Glutamatergic neuron (in vitro differentiated cells): ENCODE measurements at regions not wholly inside any gene's neighbourhood (a gene's known extent, or its start where the extent isn't known, plus 50 kb on each side); places are given as distances from the start of the nearest gene placed in this dataset.

ENCODE experiments used
- DNase-seq: peaks from one replicate; pipeline ENCODE4 v3.0.0; 2022
- H3K27ac Mint-ChIP-seq: one replicate; pipeline ENCODE4 v1.8.0; 2020; ENCODE audit warnings: mild to moderate bottlenecking, mixed read lengths, inconsistent platforms; ENCODE audit not compliant: unreplicated experiment
- H3K27me3 Mint-ChIP-seq: one replicate; pipeline ENCODE4 v1.8.0; 2020; ENCODE audit warnings: mild to moderate bottlenecking, moderate library complexity, mixed read lengths, inconsistent platforms; ENCODE audit not compliant: unreplicated experiment
- H3K36me3 Mint-ChIP-seq: one replicate; pipeline ENCODE4 v1.8.0; 2020; ENCODE audit warnings: mild to moderate bottlenecking, mixed read lengths, inconsistent platforms; ENCODE audit not compliant: unreplicated experiment
- H3K4me1 Mint-ChIP-seq: one replicate; pipeline ENCODE4 v1.8.0; 2020; ENCODE audit warnings: mild to moderate bottlenecking, low read depth, mixed read lengths, inconsistent platforms; ENCODE audit not compliant: unreplicated experiment
- H3K4me3 Mint-ChIP-seq: one replicate; pipeline ENCODE4 v1.8.0; 2020; ENCODE audit warnings: mild to moderate bottlenecking, mixed read lengths, inconsistent platforms; ENCODE audit not compliant: unreplicated experiment
- H3K9me3 Mint-ChIP-seq: one replicate; pipeline ENCODE4 v1.8.0; 2020; ENCODE audit warnings: mild to moderate bottlenecking, moderate library complexity, mixed read lengths, inconsistent platforms; ENCODE audit not compliant: unreplicated experiment
- CTCF ChIP-seq: fragments of 200-600 bp; sonication (generic); IDR thresholded peaks from one replicate; pipeline ENCODE4 v1.5.0; 2021; ENCODE audit not compliant: partially characterized antibody, unreplicated experiment

- Mint-ChIP-seq H3K4me3 (no peak overlapping the region), H3K4me1 (no peaks in the 10 kb centered on the region), H3K27ac (no peak overlapping the region), H3K9me3 (no peaks in the 10 kb centered on the region), H3K36me3 (no peaks in the 10 kb centered on the region), H3K27me3 (peaks cover 2% of the 10 kb centered on the region)
- no peak for TF ChIP-seq CTCF
- no peak for DNase-seq
Observed at GRCh38 chr9:99718631-99719030, 103.1 kb upstream of the NR4A3 start.

GRCh38 chr9:99720455-99721050 lies 101.1 kb upstream of the NR4A3 start:
- no peak for TF ChIP-seq CTCF
- H3K4me1 Mint-ChIP-seq: no peaks in the 10 kb centered on the region
- no peaks in the 10 kb centered on the region for H3K36me3 Mint-ChIP-seq
- peaks cover 2% of the 10 kb centered on the region for H3K27me3 Mint-ChIP-seq
- H3K4me3 Mint-ChIP-seq: no peak overlapping the region
- no peak overlapping the region for H3K27ac Mint-ChIP-seq
- no peak for DNase-seq
- no peaks in the 10 kb centered on the region for H3K9me3 Mint-ChIP-seq

- no peak for TF ChIP-seq CTCF
- Mint-ChIP-seq H3K9me3 (no peaks in the 10 kb centered on the region), H3K27ac (no peak overlapping the region), H3K27me3 (peaks cover 2% of the 10 kb centered on the region), H3K4me3 (no peak overlapping the region), H3K36me3 (no peaks in the 10 kb centered on the region), H3K4me1 (peaks cover 5% of the 10 kb centered on the region)
- DNase-seq: no peak
Observed at GRCh38 chr9:99721898-99722297, 99.8 kb upstream of the NR4A3 start.

- Mint-ChIP-seq H3K9me3 (no peaks in the 10 kb centered on the region), H3K27me3 (peaks cover 1% of the 10 kb centered on the region), H3K4me3 (no peak overlapping the region), H3K36me3 (no peaks in the 10 kb centered on the region), H3K27ac (no peak overlapping the region), H3K4me1 (peaks cover 8% of the 10 kb centered on the region)
- no peak for DNase-seq
- no peak for TF ChIP-seq CTCF
Observed at GRCh38 chr9:99722877-99723276, 98.8 kb upstream of the NR4A3 start.

- H3K9me3 Mint-ChIP-seq: no peaks in the 10 kb centered on the region
- DNase-seq: no peak
- peaks cover 8% of the 10 kb centered on the region for H3K4me1 Mint-ChIP-seq
- H3K27me3 Mint-ChIP-seq: no peaks in the 10 kb centered on the region
- H3K27ac Mint-ChIP-seq: no peak overlapping the region
- no peak overlapping the region for H3K4me3 Mint-ChIP-seq
- H3K36me3 Mint-ChIP-seq: no peaks in the 10 kb centered on the region
- TF ChIP-seq CTCF: no peak
Observed at GRCh38 chr9:99724640-99725039, 97.0 kb upstream of the NR4A3 start.
